HepG2 (cell line): ENCODE measurements at regions not wholly inside any gene's neighbourhood (a gene's known extent, or its start where the extent isn't known, plus 50 kb on each side); places are given as distances from the start of the nearest gene placed in this dataset.
A peak's percentile ranks its signal among the peaks of the same experiment; 100 is the strongest.

Experiments used
- FOXA3 ChIP-seq: IDR thresholded peaks from 2 replicates; pipeline ENCODE4 v1.6.1; 2016; ENCODE audit warnings: missing genetic modification reagents, missing compliant biosample characterization
- FUBP1 ChIP-seq: sonication (generic); formaldehyde crosslinking; IDR thresholded peaks from 2 replicates; pipeline ENCODE4 v1.5.1; 2020; ENCODE audit warnings: missing genetic modification reagents, mild to moderate bottlenecking, borderline replicate concordance
- HMGXB4 ChIP-seq, 2 experiments: sonication (generic) in 1 of 2; formaldehyde crosslinking in 1 of 2; IDR thresholded peaks; 2 replicates each; pipeline versions ENCODE4 v1.4.0 to v1.6.1; 2018 to 2020; ENCODE audit warnings: missing genetic modification reagents in 2 of 2, borderline replicate concordance in 1 of 2, low read depth in 1 of 2, mild to moderate bottlenecking in 1 of 2, missing biosample characterization in 1 of 2
- KDM5A ChIP-seq: fragments of 200-600 bp; sonication (generic); IDR thresholded peaks from 2 replicates; pipeline ENCODE4 v1.7.0; 2018; ENCODE audit warnings: antibody characterized with exemption, mild to moderate bottlenecking, low read length, borderline replicate concordance
- KLF6 ChIP-seq: IDR thresholded peaks from 2 replicates; pipeline ENCODE4 v1.8.0; 2016; ENCODE audit warnings: missing biosample characterization, missing genetic modification reagents
- MTA1 ChIP-seq: sonication (generic); formaldehyde crosslinking; IDR thresholded peaks from 2 replicates; pipeline ENCODE4 v1.4.0; 2020; ENCODE audit warnings: missing genetic modification reagents, mild to moderate bottlenecking, borderline replicate concordance
- NCOA5 ChIP-seq: sonication (generic); formaldehyde crosslinking; IDR thresholded peaks from 2 replicates; pipeline ENCODE4 v1.4.0; 2020; ENCODE audit warnings: missing genetic modification reagents
- NFE2 ChIP-seq: sonication (generic); formaldehyde crosslinking; IDR thresholded peaks from 2 replicates; pipeline ENCODE4 v1.4.0; 2020; ENCODE audit warnings: missing genetic modification reagents
- NR2F6 ChIP-seq, 2 experiments: IDR thresholded peaks; 2 replicates each; pipeline ENCODE4 v1.6.1; 2016; ENCODE audit warnings: antibody characterized with exemption in 1 of 2, mild to moderate bottlenecking in 1 of 2
- PBX2 ChIP-seq: IDR thresholded peaks from 2 replicates; pipeline ENCODE4 v1.6.1; 2016; ENCODE audit warnings: control low read depth
- PHF8 ChIP-seq: sonication (generic); formaldehyde crosslinking; IDR thresholded peaks from 2 replicates; pipeline ENCODE4 v1.5.0; 2020; ENCODE audit warnings: missing genetic modification reagents
- TFDP1 ChIP-seq: IDR thresholded peaks from 2 replicates; pipeline ENCODE4 v1.6.1; 2016; ENCODE audit warnings: missing compliant biosample characterization, missing genetic modification reagents, borderline replicate concordance
- ZBTB40 ChIP-seq, 2 experiments: fragments of 450-650 bp in 1 of 2; sonication (generic) in 1 of 2; formaldehyde crosslinking in 1 of 2; IDR thresholded peaks; 2 replicates each; pipeline versions ENCODE4 v1.6.1 to v1.8.0; 2016 to 2022; ENCODE audit warnings: antibody characterized with exemption in 1 of 2, mild to moderate bottlenecking in 1 of 2, missing genetic modification reagents in 1 of 2

GRCh38 chr4:26120098-26120825 is 200.6 kb upstream of the RBPJ start (continued):
- TF ChIP-seq TFDP1 (CRISPR knock-in tag), result no peak
- peak; percentile 57 for TF ChIP-seq ZBTB40 (IDR thresholded peaks at IDR 0.05)
- TF ChIP-seq ZBTB40 (CRISPR knock-in tag; IDR thresholded peaks at IDR 0.05), result no peak
- no peak for TF ChIP-seq PHF8 (CRISPR knock-in tag)
- TF ChIP-seq NCOA5, result no peak
- no peak for TF ChIP-seq PBX2 (CRISPR knock-in tag)
- 0 out of 2 replicates have a peak, but pooled peaks have one; percentile 23 for TF ChIP-seq NR2F6 (IDR thresholded peaks at IDR 0.05)
- no peak for TF ChIP-seq NR2F6 (CRISPR knock-in tag; IDR thresholded peaks at IDR 0.05)
- TF ChIP-seq KDM5A, result 0 out of 2 replicates have a peak, but pooled peaks have one; percentile 20
- TF ChIP-seq HMGXB4 (CRISPR knock-in tag; IDR thresholded peaks at IDR 0.05; ENCODE audit: borderline replicate concordance in 1 of 2, low read depth in 1 of 2), result no peak
- peak; percentile 63 for TF ChIP-seq FOXA3
- no peak; the same call in 1 of the 2 replicates for TF ChIP-seq MTA1 (CRISPR knock-in tag)
- TF ChIP-seq NFE2, result no peak
- no peak for TF ChIP-seq FUBP1
- TF ChIP-seq KLF6, result no peak
